ELF-1 (cell line): ENCODE measurements at regions not wholly inside any gene's neighbourhood (a gene's known extent, or its start where the extent isn't known, plus 50 kb on each side); places are given as distances from the start of the nearest gene placed in this dataset.
A peak's percentile ranks its signal among the peaks of the same experiment; 100 is the strongest.

Experiments
- DNase-seq: peaks from one replicate; pipeline ENCODE4 v3.0.0-alpha.2; 2016; ENCODE audit warnings: low read depth, low spot score

GRCh38 chr12:107441665-107442300 lies 243.8 kb upstream of the PWP1 start:
- DNase-seq = no peak

- no peak for DNase-seq
Measured at GRCh38 chr12:107442326-107442987, 243.1 kb upstream of the PWP1 start.

GRCh38 chr12:107443320-107444090 lies 242.1 kb upstream of the PWP1 start:
- DNase-seq = no peak

- DNase-seq = no peak
Measured at GRCh38 chr12:107444771-107445170, 240.8 kb upstream of the PWP1 start.

GRCh38 chr12:107446476-107446875 lies 239.1 kb upstream of the PWP1 start:
- DNase-seq = no peak

- no peak for DNase-seq
Measured at GRCh38 chr12:107447336-107447735, 238.3 kb upstream of the PWP1 start.

GRCh38 chr12:107448198-107448597 lies 237.4 kb upstream of the PWP1 start:
- DNase-seq = peak; percentile 53

- DNase-seq = no peak
Measured at GRCh38 chr12:107449891-107450290, 235.7 kb upstream of the PWP1 start.

- DNase-seq = peak; percentile 36
Measured at GRCh38 chr12:107450541-107450940, 235.1 kb upstream of the PWP1 start.

- no peak for DNase-seq
Measured at GRCh38 chr12:107451246-107451645, 234.4 kb upstream of the PWP1 start.

GRCh38 chr12:107454109-107454830 lies 231.3 kb upstream of the PWP1 start:
- no peak for DNase-seq

- no peak for DNase-seq
Measured at GRCh38 chr12:107457362-107457935, 228.2 kb upstream of the PWP1 start.

GRCh38 chr12:107458163-107458562 lies 227.4 kb upstream of the PWP1 start:
- no peak for DNase-seq

- DNase-seq = no peak
Measured at GRCh38 chr12:107458990-107459389, 226.6 kb upstream of the PWP1 start.

- no peak for DNase-seq
Measured at GRCh38 chr12:107459641-107460040, 226.0 kb upstream of the PWP1 start.

- no peak for DNase-seq
Measured at GRCh38 chr12:107461222-107461975, 224.2 kb upstream of the PWP1 start.

- no peak for DNase-seq
Measured at GRCh38 chr12:107462428-107463332, 222.9 kb upstream of the PWP1 start.

- DNase-seq = no peak
Measured at GRCh38 chr12:107464644-107465043, 221.0 kb upstream of the PWP1 start.

- no peak for DNase-seq
Measured at GRCh38 chr12:107465625-107466024, 220.0 kb upstream of the PWP1 start.

GRCh38 chr12:107467716-107468115 lies 217.9 kb upstream of the PWP1 start:
- peak; percentile 9 for DNase-seq
